HL-60/S4 treated with retinoic acid at 250 ng/mL for 4 days and 3 days (cell line): ENCODE measurements at regions not wholly inside any gene's neighbourhood (a gene's known extent, or its start where the extent isn't known, plus 50 kb on each side); places are given as distances from the start of the nearest gene placed in this dataset.

Experiments used
- in situ Hi-C: fragments of 300-500 bp; cut with MboI; formaldehyde crosslinking; loops from 2 replicates; pipeline ENCODE4 v1.7.0; 2022; ENCODE audit warnings: low sequenced_read_pairs

GRCh38 chr2:221042926-221043325 lies 529.2 kb downstream of the EPHA4 start:
- in situ Hi-C loops: no loop called here

- in situ Hi-C loops: no loop called here
Measured at GRCh38 chr2:221044781-221045180, 527.3 kb downstream of the EPHA4 start.

DNA sequence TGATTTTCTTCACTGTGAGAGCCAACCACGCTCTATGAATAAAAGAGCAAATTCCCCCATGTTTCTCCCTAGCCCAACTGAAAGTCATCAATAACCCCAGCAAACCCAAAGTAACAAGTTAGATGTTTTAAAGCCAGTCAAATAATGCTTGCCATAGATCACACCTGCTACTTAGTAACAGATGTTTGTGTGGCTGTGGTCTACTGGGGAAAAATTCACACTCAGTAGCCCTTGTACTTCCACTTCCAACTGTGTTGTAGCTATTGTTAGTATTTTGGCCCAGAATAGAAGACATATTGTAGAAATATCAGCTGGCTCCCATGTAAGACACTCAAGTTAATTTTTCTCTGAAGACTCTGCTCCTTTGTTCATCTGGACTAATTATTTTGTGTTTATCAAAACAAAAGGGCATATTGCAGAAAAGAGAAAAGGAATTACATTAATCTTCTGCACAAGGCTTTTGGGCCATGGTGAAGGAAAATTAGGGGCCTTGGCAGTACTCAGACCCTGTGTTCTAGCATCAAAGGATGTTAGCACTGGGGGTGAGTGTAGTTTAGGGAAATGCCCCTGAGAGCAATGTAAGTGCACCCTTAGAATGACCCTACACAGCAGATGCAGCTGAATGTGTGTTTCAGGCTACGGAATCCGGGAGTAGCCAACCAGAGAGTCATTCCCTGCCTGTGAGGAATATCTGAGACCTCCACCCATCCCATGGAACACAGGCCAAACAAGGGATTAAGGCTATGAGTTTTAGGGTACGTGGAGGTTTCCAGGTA lies 521.9 kb downstream of the EPHA4 start:
- in situ Hi-C loops: no loop called here

GRCh38 chr2:221051162-221051561 lies 520.9 kb downstream of the EPHA4 start:
- in situ Hi-C loops: no loop called here

DNA sequence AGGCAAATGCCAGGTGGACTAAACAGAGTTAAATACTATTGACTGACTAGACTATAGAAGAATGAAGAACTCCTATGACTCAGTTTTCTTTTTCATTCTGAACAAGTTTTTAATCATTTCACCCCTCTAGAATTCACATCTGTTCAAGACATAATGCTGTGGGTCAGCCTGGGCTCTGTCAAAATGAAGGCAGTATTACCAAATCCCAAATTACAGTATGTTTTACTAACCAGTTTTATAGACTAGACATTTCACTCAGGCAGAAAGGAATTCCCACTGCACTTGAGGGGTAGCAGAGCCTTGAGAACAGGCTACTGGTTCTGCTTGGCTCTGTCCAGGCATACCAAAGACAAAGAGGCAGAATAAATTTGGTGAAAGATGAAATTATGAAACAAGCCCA lies 511.7 kb downstream of the EPHA4 start:
- in situ Hi-C loops: no loop called here

DNA sequence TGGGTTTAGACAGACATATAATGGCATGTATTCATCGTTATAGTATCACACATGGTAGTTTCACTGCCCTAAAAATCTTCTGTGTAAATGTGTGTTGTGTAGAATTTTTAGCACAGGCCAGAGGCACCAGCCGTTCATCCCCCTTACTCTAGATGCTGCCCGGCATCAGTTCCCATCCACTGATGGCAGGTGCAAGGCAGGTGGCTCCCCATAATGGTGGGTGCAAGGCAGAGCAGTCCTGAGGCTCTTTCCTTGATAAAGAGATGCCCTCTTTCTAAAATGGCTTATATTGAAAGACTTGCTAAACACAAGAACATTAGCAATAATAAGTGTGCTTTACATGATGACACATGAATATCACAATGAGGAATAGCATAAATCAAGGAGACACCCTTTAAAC lies 508.5 kb downstream of the EPHA4 start:
- in situ Hi-C loops: no loop called here

- in situ Hi-C loops: no loop called here
Measured at GRCh38 chr2:221064058-221064854, 507.8 kb downstream of the EPHA4 start.

DNA sequence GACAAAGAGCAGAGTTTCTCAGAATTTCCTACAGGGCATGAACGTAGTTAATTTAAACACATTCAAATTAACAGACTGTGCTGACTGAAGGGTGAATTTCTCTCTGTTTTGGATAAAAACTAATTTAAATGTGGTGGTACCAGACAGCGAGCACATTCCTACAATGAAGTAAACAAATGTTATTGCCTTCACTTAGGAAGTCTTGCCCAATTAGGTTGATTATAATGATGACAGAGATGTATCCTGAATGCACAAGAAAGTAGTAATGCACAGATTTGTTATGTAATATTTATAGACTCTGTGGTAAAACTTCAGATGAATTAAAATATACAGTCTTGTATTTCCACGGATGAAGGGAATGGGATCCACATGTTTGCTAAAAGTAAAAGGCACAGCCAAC lies 507.2 kb downstream of the EPHA4 start:
- in situ Hi-C loops: no loop called here

- in situ Hi-C loops: no loop called here
Measured at GRCh38 chr2:221068123-221068522, 504.0 kb downstream of the EPHA4 start.

DNA sequence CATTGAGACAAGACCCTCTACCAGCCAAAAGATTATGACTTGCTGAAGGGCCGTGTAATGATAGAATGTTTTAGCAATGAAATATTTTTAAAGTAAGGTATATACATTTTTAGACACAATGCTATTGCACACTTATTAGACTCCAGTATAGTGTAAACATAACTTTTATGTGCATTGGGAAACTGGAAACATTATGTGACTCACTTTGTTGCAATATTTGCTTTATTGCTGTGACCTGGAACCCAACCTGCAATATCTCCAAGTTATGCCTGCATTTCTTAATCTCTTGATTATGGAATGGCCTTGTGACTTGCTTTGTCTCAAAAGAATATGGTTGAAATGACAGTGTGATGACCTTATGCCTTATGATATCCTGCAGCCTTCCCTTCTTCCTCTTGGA lies 502.0 kb downstream of the EPHA4 start:
- in situ Hi-C loops: no loop called here

GRCh38 chr2:221073326-221074049 lies 498.6 kb downstream of the EPHA4 start:
- in situ Hi-C loops: no loop called here

DNA sequence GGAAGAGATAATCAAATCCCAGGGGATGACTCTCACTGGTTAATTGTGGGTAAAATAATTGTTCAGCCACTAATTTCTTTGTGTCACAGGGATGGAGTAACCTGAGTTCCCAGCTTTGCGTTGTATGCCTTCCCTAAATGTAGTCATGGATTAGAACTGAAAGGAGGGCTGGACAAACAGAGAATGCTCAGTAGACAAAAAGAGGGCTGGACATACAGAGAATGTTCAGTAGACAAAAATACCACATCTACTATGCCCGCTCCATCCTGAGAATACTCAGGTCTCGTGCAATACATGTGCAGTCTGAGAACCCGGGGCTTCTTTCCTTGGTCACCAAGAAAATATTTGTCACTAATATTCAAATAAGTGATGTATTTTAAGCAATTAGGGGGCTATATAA lies 497.9 kb downstream of the EPHA4 start:
- in situ Hi-C loops: no loop called here

GRCh38 chr2:221075203-221075602 lies 496.9 kb downstream of the EPHA4 start:
- in situ Hi-C loops: no loop called here

DNA sequence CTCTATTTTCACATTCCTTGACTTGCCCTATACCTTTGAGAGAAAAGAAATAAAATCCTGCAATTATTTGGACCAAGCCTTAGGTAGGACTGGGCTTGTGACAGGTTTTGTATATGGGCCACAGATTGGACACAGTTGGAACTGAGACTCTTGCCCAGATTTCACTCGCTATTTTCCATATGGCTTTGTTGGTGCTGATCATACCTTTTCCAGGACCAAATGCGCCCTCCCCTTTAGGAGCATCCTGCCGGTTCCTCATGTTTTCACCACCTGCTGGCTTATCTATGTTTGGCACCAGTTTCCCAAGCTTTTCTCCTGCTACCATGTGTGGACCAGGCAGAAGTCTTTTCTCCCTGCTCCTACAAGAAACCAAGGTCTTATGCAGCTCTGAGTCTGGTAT lies 494.9 kb downstream of the EPHA4 start:
- in situ Hi-C loops: no loop called here

GRCh38 chr2:221077799-221078198 lies 494.3 kb downstream of the EPHA4 start:
- in situ Hi-C loops: no loop called here

GRCh38 chr2:221085341-221085900 lies 486.7 kb downstream of the EPHA4 start:
- in situ Hi-C loops: no loop called here

GRCh38 chr2:221085936-221086335 lies 486.2 kb downstream of the EPHA4 start:
- in situ Hi-C loops: no loop called here

DNA sequence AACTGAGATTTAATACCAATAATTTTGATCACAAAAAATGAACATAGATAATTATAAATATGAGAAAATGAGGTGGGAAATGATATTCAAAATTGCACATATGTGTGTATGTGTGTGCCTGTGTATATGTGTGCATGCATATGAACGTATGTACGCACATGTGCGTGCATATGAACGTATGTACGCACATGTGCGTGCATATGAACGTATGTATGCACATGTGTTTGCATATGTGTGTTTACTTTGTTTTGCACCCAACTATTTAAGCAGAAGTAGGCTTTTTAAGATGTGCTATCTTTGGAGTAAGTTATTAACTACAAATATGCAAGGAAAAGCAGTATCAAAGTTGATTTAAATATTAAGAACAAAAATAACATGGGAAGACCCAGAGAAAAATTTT lies 484.3 kb downstream of the EPHA4 start:
- in situ Hi-C loops: no loop called here

- in situ Hi-C loops: no loop called here
Measured at GRCh38 chr2:221088506-221088905, 483.6 kb downstream of the EPHA4 start.

DNA sequence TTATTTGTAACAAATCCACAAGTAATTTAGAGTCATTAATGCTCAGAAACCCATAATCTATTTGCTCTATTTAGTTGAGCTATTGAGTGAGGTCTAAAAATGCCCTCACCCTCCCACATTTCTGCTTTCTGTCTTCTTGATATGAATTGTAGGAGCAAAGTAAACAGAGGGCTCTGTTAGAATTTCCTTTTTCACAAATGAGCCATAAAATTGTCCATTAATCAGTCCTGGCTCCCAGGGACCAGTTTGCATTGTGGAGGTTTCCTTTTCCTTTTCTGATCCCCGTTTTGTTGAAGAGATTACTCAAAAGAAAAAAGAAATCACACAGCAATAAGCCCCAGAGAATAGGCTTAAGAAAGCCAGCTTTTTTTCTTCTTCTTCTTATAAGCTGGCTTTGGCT lies 476.7 kb downstream of the EPHA4 start:
- in situ Hi-C loops: no loop called here
